ENCODE measurements at regions not wholly inside any gene's neighbourhood (a gene's known extent, or its start where the extent isn't known, plus 50 kb on each side); places are given as distances from the start of the nearest gene placed in this dataset.
A peak's percentile ranks its signal among the peaks of the same experiment; 100 is the strongest.
"Not testable (repeated sequence)": the region's sequence is repeated elsewhere in the genome, so short reads cannot be mapped to it uniquely, and the experiment has no call there.

GRCh38 chr18:70553245-70553935 lies 264.5 kb downstream of the SOCS6 start:
- no peak for DNase-seq

GRCh38 chr18:70536370-70537062 lies 247.7 kb downstream of the SOCS6 start:
- no peak for DNase-seq

- DNase-seq, result no peak
These were observed 246.2 kb downstream of the SOCS6 start for GRCh38 chr18:70535041-70535440.

DNA sequence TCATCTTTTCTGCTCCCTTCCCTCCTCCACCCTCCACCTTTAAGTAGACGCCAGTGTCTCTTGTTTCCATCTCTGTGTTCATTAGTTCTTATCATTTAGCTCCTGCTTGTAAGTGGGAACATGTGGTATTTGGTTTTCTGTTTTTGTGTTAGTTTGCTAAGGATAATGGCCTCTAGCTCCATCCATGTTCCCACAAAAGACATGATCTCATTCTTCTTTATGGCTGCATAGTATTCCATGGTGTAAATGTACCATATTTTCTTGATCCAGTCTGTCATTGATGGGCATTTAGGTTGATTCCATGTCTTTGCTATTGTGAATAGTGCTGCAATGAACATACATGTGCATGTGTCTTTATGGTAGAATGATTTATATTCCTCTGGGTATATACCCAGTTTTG lies 236.5 kb downstream of the SOCS6 start:
- DNase-seq, result not testable (repeated sequence)

DNA sequence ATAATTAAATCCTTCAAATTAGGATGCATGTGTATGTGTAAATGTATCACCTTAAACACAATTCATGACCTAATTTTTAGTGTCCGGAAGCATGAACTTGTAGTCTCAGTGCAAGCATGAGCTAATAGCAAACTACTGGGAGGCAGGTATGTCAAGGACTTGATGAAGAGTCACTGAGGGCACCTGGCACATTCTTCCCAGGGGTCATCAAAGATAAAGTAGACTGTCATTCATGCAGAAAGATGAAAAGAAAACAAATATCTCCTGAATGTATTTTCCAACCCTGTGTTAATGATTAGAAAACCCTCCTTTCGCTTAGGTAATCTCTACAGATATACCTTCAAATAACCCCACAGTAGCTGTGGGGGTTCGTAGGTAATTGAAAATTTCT lies 234.9 kb downstream of the SOCS6 start:
- no peak for DNase-seq

DNA sequence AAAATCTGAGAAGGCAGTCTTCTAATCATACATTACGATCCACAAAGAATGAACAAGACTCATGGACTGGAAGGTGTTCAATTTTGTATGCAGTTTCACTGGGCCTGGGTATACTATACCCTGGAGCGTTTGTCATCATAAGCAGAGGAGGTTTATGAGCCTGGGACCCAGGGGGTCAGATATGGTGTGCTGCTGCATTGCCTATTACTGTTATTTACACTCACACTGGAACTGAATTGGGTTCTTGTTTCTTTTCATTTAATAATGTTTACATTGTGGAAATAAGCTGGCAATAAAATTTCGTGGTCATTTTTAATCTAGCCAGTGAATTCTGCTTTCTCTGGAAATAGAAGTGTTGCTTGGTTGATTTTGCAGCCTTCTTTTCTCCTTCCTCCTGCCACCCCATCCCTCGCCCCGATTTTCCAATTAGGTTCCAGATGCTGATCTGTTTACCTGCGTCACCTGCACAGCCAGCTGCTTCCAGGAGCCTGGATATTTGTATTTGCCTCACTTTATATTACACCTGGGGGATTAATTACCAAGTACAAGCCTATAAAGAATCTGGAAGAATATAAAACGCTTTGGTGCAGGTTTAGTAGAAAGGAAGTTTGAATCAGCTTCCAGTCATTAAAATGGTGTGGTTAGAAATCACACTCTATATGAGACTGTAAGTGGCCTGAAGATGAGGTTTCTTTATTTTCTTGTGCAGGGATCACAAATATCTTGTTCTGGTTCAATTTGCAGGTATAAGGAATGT lies 234.4 kb downstream of the SOCS6 start:
- no peak for DNase-seq

DNA sequence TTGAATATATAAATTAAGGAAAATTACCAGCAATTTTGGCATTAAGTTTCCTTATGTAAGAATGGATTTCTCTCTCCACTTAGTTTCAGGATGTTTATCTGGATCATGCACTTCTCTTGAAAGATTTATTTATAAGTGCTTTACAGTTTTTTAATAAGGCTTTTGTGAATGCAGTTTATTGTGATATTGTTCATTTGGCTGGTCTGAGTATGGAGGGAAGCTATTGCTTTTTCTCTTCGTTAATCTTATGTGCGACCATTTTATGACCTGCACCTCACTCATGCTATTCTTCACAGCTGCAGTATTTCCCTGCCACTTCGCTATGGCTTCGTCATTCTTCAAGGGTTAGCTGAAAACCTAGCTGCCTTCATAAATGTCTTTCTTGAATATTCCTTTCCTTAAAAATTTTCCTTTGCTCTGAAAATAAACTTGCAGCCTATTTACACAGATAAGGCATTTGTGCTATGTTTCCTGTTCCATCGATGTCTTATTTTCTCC lies 233.4 kb downstream of the SOCS6 start:
- DNase-seq, result no peak

DNA sequence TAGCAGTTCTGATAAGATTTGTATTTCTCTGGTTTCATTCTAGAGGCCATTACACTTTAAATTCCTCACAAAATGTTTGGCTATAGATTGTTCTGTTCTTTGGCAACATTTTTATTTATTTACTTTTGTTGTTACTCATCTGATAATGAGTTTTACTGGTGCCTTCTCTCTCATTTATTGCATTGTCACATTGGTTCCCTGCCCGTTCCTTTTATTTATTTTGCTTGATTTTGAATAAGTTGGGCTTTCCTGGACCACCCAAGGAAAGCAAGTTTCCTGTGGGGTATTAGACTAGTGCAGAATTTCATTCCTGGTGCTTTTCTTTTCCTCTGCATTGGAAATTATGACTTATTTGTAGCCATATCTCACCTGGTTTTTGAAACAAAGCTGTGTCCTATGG lies 232.0 kb downstream of the SOCS6 start:
- DNase-seq, result no peak

DNA sequence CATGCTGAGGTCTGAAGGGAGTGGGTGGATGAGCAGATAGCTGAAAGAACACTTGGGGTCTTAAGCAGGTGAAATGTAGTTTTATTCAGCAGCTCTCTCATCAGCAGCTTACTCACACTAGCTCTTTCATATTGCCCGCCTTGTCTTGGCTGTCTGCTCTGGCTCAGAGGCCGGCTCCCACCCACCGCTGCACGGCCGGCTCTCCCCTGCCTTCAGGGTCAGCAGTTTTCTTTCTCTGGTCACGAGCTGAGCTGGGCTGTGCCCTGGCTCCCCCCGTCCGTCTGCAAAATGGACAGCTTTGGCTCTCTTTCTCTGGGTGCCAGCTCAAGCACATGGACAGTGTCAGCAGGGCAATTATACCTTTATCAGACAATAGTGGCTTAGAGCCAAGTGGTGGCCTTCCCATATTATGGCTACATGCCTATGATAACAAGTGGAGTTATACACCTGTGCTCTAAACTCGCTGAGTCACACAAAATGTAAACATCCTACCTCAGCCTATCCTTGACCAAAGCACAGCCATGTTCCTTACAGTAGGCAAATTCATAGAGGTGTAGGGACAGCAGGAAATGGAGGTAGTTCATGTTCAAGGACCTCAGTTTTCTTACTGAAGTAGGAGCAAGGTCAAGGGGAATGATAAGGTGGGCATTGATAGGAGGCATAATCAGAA lies 224.8 kb downstream of the SOCS6 start:
- no peak for DNase-seq

DNA sequence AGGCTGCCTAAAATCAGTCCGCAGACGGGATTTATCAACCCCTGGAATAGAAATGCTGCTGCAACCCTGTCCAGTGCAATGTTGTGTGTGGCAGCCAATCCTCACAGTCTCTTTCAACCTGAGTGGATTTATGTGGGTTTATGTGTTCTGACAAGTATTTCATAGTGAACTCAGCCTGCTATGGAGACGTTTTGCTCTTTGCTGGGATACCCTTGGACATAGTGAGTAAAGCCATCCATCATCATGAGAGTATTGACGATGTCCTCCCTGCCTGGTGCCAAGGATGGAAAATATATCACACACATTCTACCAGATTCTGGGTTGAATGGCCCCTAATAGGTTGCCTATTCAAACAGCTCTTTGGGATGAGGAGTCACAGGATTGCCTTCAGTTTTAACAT lies 219.1 kb downstream of the SOCS6 start:
- DNase-seq, result no peak

- no peak for DNase-seq
These were observed 217.7 kb downstream of the SOCS6 start for GRCh38 chr18:70506511-70506910.

DNA sequence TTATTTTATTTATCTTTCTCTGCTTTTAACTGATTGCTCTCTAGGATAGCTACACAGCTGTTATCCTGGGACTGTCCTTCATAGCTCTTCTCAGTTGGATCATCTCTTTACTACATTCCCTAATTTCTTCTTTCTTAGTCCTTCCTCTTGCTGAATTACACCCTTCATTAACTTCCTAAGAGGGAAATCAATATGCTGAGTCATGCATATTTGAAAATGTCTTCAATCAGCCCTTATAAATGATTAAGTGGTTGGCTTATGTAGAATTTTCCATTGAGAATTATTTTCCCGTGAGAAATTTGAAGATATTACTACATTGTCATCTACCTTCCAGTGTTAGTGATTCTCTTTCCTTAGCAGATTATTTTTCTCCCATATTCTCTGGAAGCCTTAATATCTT lies 214.2 kb downstream of the SOCS6 start:
- DNase-seq, result no peak

DNA sequence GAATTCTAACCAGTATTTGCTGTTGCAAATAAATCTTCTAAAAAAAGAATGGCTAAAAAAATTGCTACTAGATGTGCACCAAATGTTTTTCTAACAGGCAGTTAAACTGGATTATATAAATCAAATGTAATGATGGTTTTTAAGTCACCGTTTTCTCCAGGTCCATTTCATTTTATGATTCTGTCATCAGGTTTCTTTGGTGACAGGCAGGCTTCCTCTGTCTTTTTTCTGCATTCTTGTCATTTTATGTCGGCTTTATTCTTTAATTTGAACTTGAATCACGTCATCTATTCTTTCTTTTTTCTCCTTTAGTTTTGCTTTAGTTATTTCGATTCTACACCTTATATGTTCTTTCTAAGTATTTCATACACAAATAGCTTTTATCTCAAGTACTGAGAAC lies 212.5 kb downstream of the SOCS6 start:
- DNase-seq, result no peak

DNA sequence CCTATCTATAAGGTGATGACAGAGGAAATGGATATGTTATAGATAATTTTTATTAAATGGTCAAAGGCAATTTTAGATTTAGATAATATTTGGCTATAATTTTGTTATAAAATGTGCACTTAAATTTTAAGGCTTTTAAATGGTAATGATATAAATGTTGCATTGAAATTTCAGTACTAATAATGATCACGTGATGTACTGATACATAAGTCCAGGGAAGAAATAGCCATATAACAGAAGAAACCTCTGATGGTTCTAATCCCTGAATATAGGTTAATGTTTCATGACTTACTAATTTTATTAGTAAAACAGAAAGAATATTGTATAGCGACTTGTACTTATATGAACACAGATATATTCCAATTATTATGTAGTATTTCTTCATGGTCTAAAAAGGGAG lies 211.9 kb downstream of the SOCS6 start:
- DNase-seq, result no peak

DNA sequence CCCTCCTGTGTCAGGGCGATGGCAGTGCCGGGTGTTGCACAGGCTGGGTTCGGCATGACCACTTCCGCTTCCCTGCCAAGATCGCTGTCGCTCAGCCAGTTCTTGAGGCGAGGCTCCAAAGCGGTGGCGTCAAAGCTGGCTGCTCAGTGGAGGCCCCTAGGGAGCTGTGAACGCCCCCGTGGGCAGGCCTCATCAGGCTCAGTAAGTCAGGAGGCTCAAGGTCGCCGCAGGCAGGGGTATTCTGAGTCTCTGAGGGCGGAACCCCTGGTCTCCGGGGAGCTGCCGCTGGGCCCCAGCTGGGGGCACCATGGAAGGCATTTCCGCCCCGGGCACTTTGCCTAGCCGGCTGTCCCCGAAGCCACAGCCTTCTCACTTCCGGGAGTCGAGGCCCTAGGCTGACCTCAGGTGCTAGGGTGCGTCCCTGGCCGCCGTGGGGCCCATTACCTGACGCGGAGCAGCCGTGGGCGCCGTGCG lies 210.4 kb downstream of the SOCS6 start:
- peak; percentile 6 to 49 for DNase-seq

GRCh38 chr18:70496353-70497294 lies 207.8 kb downstream of the SOCS6 start:
- no peak for DNase-seq

GRCh38 chr18:70494524-70494923 lies 205.7 kb downstream of the SOCS6 start:
- DNase-seq, result no peak

DNA sequence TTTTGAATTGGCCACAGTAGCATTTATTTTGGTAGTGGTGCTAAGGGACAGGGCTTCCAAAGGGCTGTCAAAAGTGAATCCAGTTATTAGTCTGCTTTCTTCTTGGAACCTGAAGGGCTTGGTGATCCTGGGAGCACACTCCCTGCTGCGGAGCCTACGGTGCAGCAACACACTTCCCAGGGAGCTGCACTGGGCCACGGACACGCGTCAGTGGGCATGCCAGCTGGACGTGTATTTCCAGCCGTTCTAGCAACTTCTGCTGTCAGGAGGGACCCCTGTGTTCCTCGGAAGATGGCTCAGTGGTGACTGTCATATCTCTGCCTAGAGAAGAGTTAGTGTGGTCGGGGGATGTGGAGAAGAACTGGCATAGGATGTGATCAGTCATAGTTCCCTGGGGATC lies 204.6 kb downstream of the SOCS6 start:
- DNase-seq, result no peak

GRCh38 chr18:70491734-70492348 lies 203.0 kb downstream of the SOCS6 start:
- peak; percentile 18 to 57 for DNase-seq

DNA sequence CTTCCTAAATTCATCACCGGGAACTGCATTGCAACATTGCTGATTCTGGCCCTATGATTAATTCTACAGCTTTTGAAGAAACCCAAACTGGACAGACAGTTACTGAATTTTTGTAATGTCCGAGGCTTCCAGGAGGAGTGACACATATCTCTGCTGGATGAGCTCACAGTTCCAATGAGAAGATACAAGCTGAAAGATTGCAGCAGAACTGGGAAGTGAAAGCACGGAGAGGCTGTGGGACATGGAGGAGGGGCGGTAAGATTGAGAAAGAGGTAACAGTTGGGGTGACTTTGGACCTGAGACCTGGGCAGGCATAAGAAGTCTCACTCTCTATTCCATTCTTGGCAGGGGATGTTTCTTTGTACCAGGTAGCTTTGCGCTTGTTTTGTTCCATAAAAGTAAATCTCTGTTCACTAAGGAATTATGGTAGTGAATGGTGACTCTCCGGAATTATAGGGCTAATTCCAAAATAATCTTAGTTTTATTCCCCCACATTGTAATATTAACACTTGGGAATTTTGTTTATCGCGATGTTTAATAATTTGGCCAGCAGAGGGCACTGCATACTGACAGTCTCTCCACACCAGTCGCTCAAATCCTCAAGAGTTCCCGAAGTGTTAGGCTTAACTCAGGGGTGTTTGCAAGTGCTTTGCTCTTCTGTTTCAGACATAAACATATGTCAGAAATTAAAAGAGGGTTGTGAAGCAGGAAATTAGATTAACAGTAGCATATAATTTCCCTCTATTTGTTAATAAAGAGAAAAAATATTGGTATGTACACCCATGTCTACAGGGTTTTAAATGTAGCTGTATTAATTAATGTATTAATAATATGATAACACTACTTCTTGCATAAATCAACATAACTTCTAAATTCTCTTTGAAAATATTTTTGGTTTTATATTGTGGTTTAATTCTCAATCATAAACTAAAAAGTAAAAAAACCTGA lies 201.4 kb downstream of the SOCS6 start:
- peak in 1 of 2 experiments; percentile 68 for DNase-seq

All from NCI-H446 (cell line).